Caco-2 (cell line): ENCODE measurements at regions not wholly inside any gene's neighbourhood (a gene's known extent, or its start where the extent isn't known, plus 50 kb on each side); places are given as distances from the start of the nearest gene placed in this dataset.

Experiments used
- BruUV-seq: library from RNA; stranded (reverse); fragments of 400-500 nt; replicated peaks from 2 replicates; lab custom pipeline; 2021; lab: Mats Ljungman, UMichigan
- CTCF ChIA-PET: fragments of 300-600 bp; sonication (Branson Sonifier 250); formaldehyde crosslinking; loops from one replicate; lab custom pipeline; 2022; ENCODE audit warnings: antibody characterized with exemption; lab: Charles Lee
- POLR2A ChIA-PET: fragments of 300-600 bp; sonication (Branson Sonifier 250); formaldehyde crosslinking; loops from one replicate; lab custom pipeline; 2022; ENCODE audit warnings: antibody characterized with exemption; lab: Charles Lee
- DNase-seq, 2 experiments: peaks; one replicate each; pipeline versions ENCODE4 v3.0.0 to v3.0.0-alpha.2; 2020 to 2022
- H3K27me3 ChIP-seq: replicated peaks from 2 replicates; pipeline ENCODE4 v1.6.0; 2011; ENCODE audit warnings: low read length; ENCODE audit not compliant: control insufficient read depth, insufficient read depth
- H3K36me3 ChIP-seq: 2 replicates; pipeline ENCODE4 v1.5.1; 2011; ENCODE audit warnings: low read length; ENCODE audit not compliant: control insufficient read depth, insufficient read depth
- H3K4me1 ChIP-seq: fragments of 250-450 bp; sonication (Bioruptor Pico); 2 replicates; pipeline ENCODE4 v1.5.1; 2020; ENCODE audit warnings: mild to moderate bottlenecking
- H3K4me3 ChIP-seq: 2 replicates; pipeline ENCODE4 v1.5.1; 2011; ENCODE audit warnings: low read depth, mild to moderate bottlenecking, control low read depth, low read length
- H3K9me3 ChIP-seq: fragments of 250-450 bp; sonication (Bioruptor Pico); 2 replicates; pipeline ENCODE4 v1.5.1; 2020; ENCODE audit warnings: mild to moderate bottlenecking, moderate library complexity
- H3K27ac Mint-ChIP-seq: one replicate; pipeline ENCODE4 v1.8.0; 2022; ENCODE audit warnings: mixed read lengths; ENCODE audit not compliant: unreplicated experiment
- H3K27me3 Mint-ChIP-seq: one replicate; pipeline ENCODE4 v1.8.0; 2022; ENCODE audit warnings: mixed read lengths; ENCODE audit not compliant: insufficient read depth, unreplicated experiment
- H3K36me3 Mint-ChIP-seq: one replicate; pipeline ENCODE4 v1.8.0; 2022; ENCODE audit warnings: mild to moderate bottlenecking, mixed read lengths; ENCODE audit not compliant: insufficient read depth, unreplicated experiment
- H3K4me1 Mint-ChIP-seq: one replicate; pipeline ENCODE4 v1.8.0; 2022; ENCODE audit warnings: low read depth, mixed read lengths; ENCODE audit not compliant: unreplicated experiment
- H3K4me3 Mint-ChIP-seq: one replicate; pipeline ENCODE4 v1.8.0; 2022; ENCODE audit warnings: mild to moderate bottlenecking, moderate library complexity, mixed read lengths; ENCODE audit not compliant: unreplicated experiment
- H3K9me3 Mint-ChIP-seq: one replicate; pipeline ENCODE4 v1.8.0; 2022; ENCODE audit warnings: mixed read lengths; ENCODE audit not compliant: unreplicated experiment
- CTCF ChIP-seq, 2 experiments: fragments of 200-600 bp in 1 of 2; IDR thresholded peaks; 1 replicate in 1 of 2; 2 replicates in 1 of 2; pipeline versions ENCODE4 v1.5.1 to v1.8.0; 2011 to 2022; ENCODE audit warnings: antibody characterized with exemption in 1 of 2, control low read depth in 1 of 2, inconsistent platforms in 1 of 2, low read depth in 1 of 2, low read length in 1 of 2, mild to moderate bottlenecking in 1 of 2, moderate library complexity in 1 of 2; ENCODE audit not compliant: insufficient read depth in 1 of 2, severe bottlenecking in 1 of 2, unreplicated experiment in 1 of 2
- intact Hi-C: fragments of 100-400 bp; cut with micrococcal nuclease; formaldehyde crosslinking; loops from one replicate; pipeline ENCODE4 v1.10.0; 2022; ENCODE audit not compliant: unreplicated experiment

GRCh38 chr20:7240490-7240889 is 473.0 kb downstream of the BMP2 start:
- intact Hi-C loops: no loop called here
- Histone ChIP-seq H3K4me3 (no peak overlapping the region), H3K36me3 (no peaks in the 10 kb centered on the region), H3K27me3 (no peaks in the 10 kb centered on the region), H3K4me1 (no peaks in the 10 kb centered on the region), H3K9me3 (no peaks in the 10 kb centered on the region)
- H3K4me1 Mint-ChIP-seq: no peaks in the 10 kb centered on the region
- no peak overlapping the region for H3K4me3 Mint-ChIP-seq
- no TSS peak for BruUV-seq
- no peak for DNase-seq
- TF ChIP-seq CTCF (IDR thresholded peaks at IDR 0.05; ENCODE audit: insufficient read depth in 1 of 2, low read depth in 1 of 2, low read length in 1 of 2, severe bottlenecking in 1 of 2, unreplicated experiment in 1 of 2): no peak
- ChIA-PET POLR2A (no interaction called here), CTCF (no interaction called here)
- H3K27me3 Mint-ChIP-seq: no peaks in the 10 kb centered on the region
- H3K36me3 Mint-ChIP-seq: no peaks in the 10 kb centered on the region
- H3K9me3 Mint-ChIP-seq: no peaks in the 10 kb centered on the region
- H3K27ac Mint-ChIP-seq: no peak overlapping the region

DNA sequence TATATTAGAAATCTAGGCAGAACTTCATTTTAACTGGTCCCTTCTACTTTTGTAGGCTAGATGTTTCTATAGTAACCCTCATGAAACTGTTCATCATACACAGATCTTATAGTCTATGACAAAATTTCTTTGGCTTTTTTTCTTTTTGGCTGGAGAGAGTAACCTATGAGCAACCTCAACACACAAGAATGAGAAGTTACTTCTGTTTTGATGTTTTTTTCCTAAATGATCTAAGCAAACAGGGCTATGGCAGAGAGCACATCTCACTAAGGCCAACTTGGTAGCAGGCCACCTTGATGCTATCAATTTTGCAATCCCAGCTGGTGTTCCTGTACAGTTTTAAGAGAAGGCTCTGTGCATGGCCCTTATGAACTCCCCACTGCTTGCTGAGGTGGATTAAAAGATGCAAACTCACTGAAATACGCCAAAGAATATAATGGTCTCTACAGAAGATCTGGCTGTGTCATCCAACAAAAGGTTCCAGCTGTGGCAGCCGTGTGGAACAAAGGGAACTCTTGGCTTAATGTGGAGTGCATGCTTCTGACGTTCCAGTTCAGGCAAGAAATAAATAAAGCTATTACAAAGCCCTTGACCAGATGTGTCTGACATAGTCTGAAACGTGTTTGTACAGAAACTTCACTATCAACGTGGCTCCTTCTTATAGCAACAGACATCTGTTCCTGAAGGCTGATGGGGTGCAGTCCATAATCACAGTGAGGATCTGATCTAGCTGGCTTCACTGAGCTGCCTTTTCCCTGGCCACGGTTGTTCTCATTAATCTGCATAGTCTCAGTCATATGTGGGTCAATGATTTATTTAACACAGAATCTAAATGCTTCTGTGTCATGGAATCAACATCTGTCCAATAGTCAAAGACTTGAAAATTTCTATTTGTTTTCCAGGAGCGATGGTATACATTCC is 481.1 kb downstream of the BMP2 start:
- Histone ChIP-seq H3K9me3 (no peaks in the 10 kb centered on the region), H3K4me3 (no peak overlapping the region), H3K27me3 (no peaks in the 10 kb centered on the region), H3K36me3 (no peaks in the 10 kb centered on the region), H3K4me1 (no peaks in the 10 kb centered on the region)
- intact Hi-C loops: no loop called here
- Mint-ChIP-seq H3K27ac (no peak overlapping the region), H3K36me3 (no peaks in the 10 kb centered on the region), H3K4me1 (no peaks in the 10 kb centered on the region), H3K4me3 (no peak overlapping the region), H3K27me3 (no peaks in the 10 kb centered on the region), H3K9me3 (no peaks in the 10 kb centered on the region)
- no peak for DNase-seq
- no peak for TF ChIP-seq CTCF (IDR thresholded peaks at IDR 0.05; ENCODE audit: insufficient read depth in 1 of 2, low read depth in 1 of 2, low read length in 1 of 2, severe bottlenecking in 1 of 2, unreplicated experiment in 1 of 2)
- no TSS peak for BruUV-seq
- CTCF ChIA-PET: no interaction called here
- POLR2A ChIA-PET: no interaction called here

DNA sequence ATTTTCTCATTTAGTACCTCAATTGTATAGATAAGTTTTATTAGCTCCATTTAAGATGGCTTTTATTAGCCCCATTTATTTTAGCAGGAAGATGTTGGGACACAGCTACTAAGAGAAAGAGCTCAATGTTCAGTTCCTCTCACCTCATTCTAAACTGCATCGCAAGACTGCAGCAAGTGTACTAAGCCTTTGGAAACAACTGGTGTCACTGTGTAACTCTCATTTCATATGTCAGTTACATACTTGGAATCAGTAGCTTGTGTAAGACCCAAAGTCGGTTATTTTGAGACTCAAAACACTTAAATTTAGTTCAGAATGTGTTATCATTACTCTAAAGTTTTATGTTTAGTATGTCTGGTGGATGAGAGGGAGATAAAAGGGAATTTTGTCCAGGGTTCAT is 482.9 kb downstream of the BMP2 start:
- no TSS peak for BruUV-seq
- Mint-ChIP-seq H3K9me3 (no peaks in the 10 kb centered on the region), H3K27ac (no peak overlapping the region), H3K27me3 (no peaks in the 10 kb centered on the region), H3K36me3 (no peaks in the 10 kb centered on the region), H3K4me1 (peaks cover 10% of the 10 kb centered on the region), H3K4me3 (no peak overlapping the region)
- POLR2A ChIA-PET: no interaction called here
- TF ChIP-seq CTCF (IDR thresholded peaks at IDR 0.05; ENCODE audit: insufficient read depth in 1 of 2, low read depth in 1 of 2, low read length in 1 of 2, severe bottlenecking in 1 of 2, unreplicated experiment in 1 of 2): no peak
- Histone ChIP-seq H3K9me3 (no peaks in the 10 kb centered on the region), H3K27me3 (no peaks in the 10 kb centered on the region), H3K4me3 (no peak overlapping the region), H3K36me3 (no peaks in the 10 kb centered on the region), H3K4me1 (peaks cover 15% of the 10 kb centered on the region)
- DNase-seq: no peak
- CTCF ChIA-PET: no interaction called here
- intact Hi-C loops: no loop called here
